ENCODE measurements at regions not wholly inside any gene's neighbourhood (a gene's known extent, or its start where the extent isn't known, plus 50 kb on each side); places are given as distances from the start of the nearest gene placed in this dataset.

- TF ChIP-seq CTCF (IDR thresholded peaks at IDR 0.05; ENCODE audit: insufficient read depth, low read length) (no peak), SPI1 (IDR thresholded peaks at IDR 0.05; ENCODE audit: borderline replicate concordance, low read depth) (no peak), POLR2AphosphoS5 (IDR thresholded peaks at IDR 0.05; ENCODE audit: low read depth) (no peak), GABPA (IDR thresholded peaks at IDR 0.05; ENCODE audit: low read depth) (no peak), REST (IDR thresholded peaks at IDR 0.05; ENCODE audit: insufficient replicate concordance, low read depth) (no peak)
Observed at GRCh38 chr10:123402021-123402420, 247.8 kb downstream of the BUB3 start.
